H9 (cell line): ENCODE measurements at regions not wholly inside any gene's neighbourhood (a gene's known extent, or its start where the extent isn't known, plus 50 kb on each side); places are given as distances from the start of the nearest gene placed in this dataset.

Source experiments
- DNase-seq: peaks from one replicate; pipeline ENCODE4 v3.0.0-alpha.2; 2017
- H2AFZ ChIP-seq: one replicate; pipeline ENCODE4 v1.6.1; 2013; ENCODE audit warnings: mild to moderate bottlenecking, low read length, control low read depth, moderate library complexity
- H2AK5ac ChIP-seq: 2 replicates; pipeline ENCODE4 v1.6.1; 2013; ENCODE audit warnings: low read length, control low read depth, mixed read lengths; ENCODE audit not compliant: insufficient read length
- H2BK120ac ChIP-seq: one replicate; pipeline ENCODE4 v1.6.1; 2013; ENCODE audit warnings: low read depth, mild to moderate bottlenecking, low read length, control low read depth, inconsistent platforms; ENCODE audit not compliant: poor library complexity, severe bottlenecking
- H2BK12ac ChIP-seq: 2 replicates; pipeline ENCODE4 v1.6.1; 2013; ENCODE audit warnings: low read length, control low read depth, mixed read lengths, low read depth; ENCODE audit not compliant: insufficient read length
- H2BK15ac ChIP-seq: 2 replicates; pipeline ENCODE4 v1.6.1; 2013; ENCODE audit warnings: low read depth, low read length, control low read depth
- H2BK20ac ChIP-seq: one replicate; pipeline ENCODE4 v1.6.1; 2013; ENCODE audit warnings: low read depth, mild to moderate bottlenecking, low read length, control low read depth, inconsistent platforms; ENCODE audit not compliant: poor library complexity, severe bottlenecking
- H2BK5ac ChIP-seq: 2 replicates; pipeline ENCODE4 v1.6.1; 2013; ENCODE audit warnings: low read length, control low read depth, mixed read lengths; ENCODE audit not compliant: insufficient read length
- H3K14ac ChIP-seq: 2 replicates; pipeline ENCODE4 v1.6.1; 2013; ENCODE audit warnings: low read length, control low read depth; ENCODE audit not compliant: insufficient read depth
- H3K18ac ChIP-seq: 2 replicates; pipeline ENCODE4 v1.6.1; 2013; ENCODE audit warnings: low read depth, mild to moderate bottlenecking, mixed read lengths, low read length, control low read depth; ENCODE audit not compliant: insufficient read length
- H3K23ac ChIP-seq: 2 replicates; pipeline ENCODE4 v1.6.1; 2013; ENCODE audit warnings: low read length, control low read depth, mixed read lengths, low read depth; ENCODE audit not compliant: insufficient read length
- H3K23me2 ChIP-seq: 2 replicates; pipeline ENCODE4 v1.6.1; 2013; ENCODE audit warnings: low read depth, mild to moderate bottlenecking, mixed read lengths, low read length, control low read depth; ENCODE audit not compliant: insufficient read length, poor library complexity, severe bottlenecking
- H3K27ac ChIP-seq: 2 replicates; pipeline ENCODE4 v1.5.1; 2013; ENCODE audit warnings: low read length, control low read depth, mixed read lengths, low read depth; ENCODE audit not compliant: insufficient read length
- H3K27me3 ChIP-seq: 2 replicates; pipeline ENCODE4 v1.6.1; 2013; ENCODE audit warnings: low read length, control low read depth, inconsistent platforms; ENCODE audit not compliant: insufficient read depth
- H3K4ac ChIP-seq: 2 replicates; pipeline ENCODE4 v1.6.1; 2013; ENCODE audit warnings: low read depth, mild to moderate bottlenecking, control low read depth, inconsistent platforms, low read length, moderate library complexity
- H3K4me1 ChIP-seq: 2 replicates; pipeline ENCODE4 v1.6.1; 2013; ENCODE audit warnings: low read length, control low read depth, inconsistent platforms; ENCODE audit not compliant: insufficient read depth
- H3K4me2 ChIP-seq: 2 replicates; pipeline ENCODE4 v1.6.1; 2013; ENCODE audit warnings: low read length, control low read depth, mixed read lengths; ENCODE audit not compliant: insufficient read length, insufficient read depth
- H3K56ac ChIP-seq: 2 replicates; pipeline ENCODE4 v1.6.1; 2013; ENCODE audit warnings: low read depth, mild to moderate bottlenecking, mixed read lengths, low read length, control low read depth; ENCODE audit not compliant: insufficient read length
- H3K79me1 ChIP-seq: 2 replicates; pipeline ENCODE4 v1.6.1; 2013; ENCODE audit warnings: low read depth, mild to moderate bottlenecking, moderate library complexity, low read length, control low read depth, inconsistent platforms; ENCODE audit not compliant: insufficient read depth, poor library complexity, severe bottlenecking
- H3K79me2 ChIP-seq: 2 replicates; pipeline ENCODE4 v1.6.1; 2013; ENCODE audit warnings: low read length, control low read depth, inconsistent platforms; ENCODE audit not compliant: insufficient read depth
- H3K9ac ChIP-seq: 2 replicates; pipeline ENCODE4 v1.6.1; 2013; ENCODE audit warnings: low read length, control low read depth, mixed read lengths; ENCODE audit not compliant: insufficient read length; ENCODE audit errors: extremely low read depth
- H3K9me3 ChIP-seq: one replicate; pipeline ENCODE4 v1.6.1; 2013; ENCODE audit warnings: low read depth, low read length, inconsistent platforms; ENCODE audit not compliant: control insufficient read depth
- H3T11ph ChIP-seq: one replicate; pipeline ENCODE4 v1.6.1; 2013; ENCODE audit warnings: mild to moderate bottlenecking, low read length, control low read depth, inconsistent platforms
- H4K20me1 ChIP-seq: one replicate; pipeline ENCODE4 v1.6.1; 2013; ENCODE audit not compliant: control insufficient read depth, insufficient read length, insufficient read depth
- H4K5ac ChIP-seq: 2 replicates; pipeline ENCODE4 v1.6.1; 2013; ENCODE audit warnings: low read depth, mild to moderate bottlenecking, mixed read lengths, low read length, control low read depth; ENCODE audit not compliant: insufficient read length
- H4K8ac ChIP-seq: replicated peaks from 2 replicates; pipeline ENCODE4 v1.6.1; 2013; ENCODE audit warnings: low read length, control low read depth, mixed read lengths, low read depth; ENCODE audit not compliant: insufficient read length
- H4K91ac ChIP-seq: 2 replicates; pipeline ENCODE4 v1.6.1; 2013; ENCODE audit warnings: low read depth, mild to moderate bottlenecking, moderate library complexity, mixed read lengths, low read length, control low read depth; ENCODE audit not compliant: insufficient read length
- H3K27ac Mint-ChIP-seq, 3 experiments: 2 replicates in 2 of 3; 3 replicates in 1 of 3; pipeline ENCODE4 v1.8.0; 2020 to 2021; ENCODE audit warnings: mixed read lengths in 3 of 3, mild to moderate bottlenecking in 1 of 3, moderate library complexity in 1 of 3
- H3K27me3 Mint-ChIP-seq: 2 replicates; pipeline ENCODE4 v1.8.0; 2021; ENCODE audit warnings: low read depth, mild to moderate bottlenecking, moderate library complexity, mixed read lengths
- H3K36me3 Mint-ChIP-seq, 3 experiments: 2 replicates in 2 of 3; 3 replicates in 1 of 3; pipeline ENCODE4 v1.8.0; 2020 to 2021; ENCODE audit warnings: low read depth in 3 of 3, mixed read lengths in 3 of 3; ENCODE audit not compliant: insufficient read depth in 1 of 3
- H3K4me1 Mint-ChIP-seq, 2 experiments: 2 replicates each; pipeline ENCODE4 v1.8.0; 2020; ENCODE audit warnings: mixed read lengths in 2 of 2
- H3K4me3 Mint-ChIP-seq, 2 experiments: 2 replicates in 1 of 2; 3 replicates in 1 of 2; pipeline ENCODE4 v1.8.0; 2020 to 2021; ENCODE audit warnings: mild to moderate bottlenecking in 2 of 2, mixed read lengths in 2 of 2, moderate library complexity in 1 of 2
- H3K9me3 Mint-ChIP-seq, 2 experiments: 2 replicates in 1 of 2; 3 replicates in 1 of 2; pipeline ENCODE4 v1.8.0; 2020; ENCODE audit warnings: mild to moderate bottlenecking in 2 of 2, mixed read lengths in 2 of 2, moderate library complexity in 1 of 2
- WGBS: extraction: QIAGEN DNeasy Blood & Tissue Kit; methylation state at CpG from one replicate; pipeline ENCODE4 v1.1.7; 2013; ENCODE audit warnings: missing lambda C conversion rate, low lambda C conversion rate, mixed read lengths; ENCODE audit not compliant: insufficient read length; ENCODE audit errors: extremely low coverage; 5-methylcytosine and 5-hydroxymethylcytosine counted together
- TF ChIP-seq, protein P1 (sequence below): fragments of 200-600 bp; sonication (generic); conservative IDR thresholded peaks from 3 replicates; pipeline ENCODE4 v1.8.0; 2021; ENCODE audit warnings: antibody characterized with exemption, mild to moderate bottlenecking

DNA sequence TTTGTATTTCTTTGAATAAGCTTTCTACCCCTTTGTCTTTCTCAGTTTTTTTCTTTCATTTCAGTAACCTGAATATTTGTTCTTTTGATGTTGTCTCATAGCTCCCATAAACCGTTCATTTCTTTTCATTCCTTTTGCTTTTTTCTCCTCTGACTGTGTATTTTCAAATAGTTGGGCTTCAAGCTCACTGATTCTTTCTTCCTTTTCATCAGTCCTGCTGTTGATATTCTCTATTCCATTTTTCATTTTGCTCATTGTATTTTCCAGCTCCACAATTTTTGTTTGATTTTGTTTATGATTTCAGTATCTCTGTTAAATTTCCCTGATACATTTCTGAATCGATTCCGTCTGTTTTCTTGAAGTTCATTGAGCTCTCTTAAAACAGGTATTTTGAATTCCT is 129.6 kb upstream of the NUDT6 start:
- Histone ChIP-seq H2AK5ac (no peak overlapping the region), H3K23ac (no peak overlapping the region), H3K9ac (no peak overlapping the region), H3K79me2 (no peaks in the 10 kb centered on the region), H3K9me3 (no peaks in the 10 kb centered on the region), H4K20me1 (no peaks in the 10 kb centered on the region), H2AFZ (no peak overlapping the region), H2BK120ac (no peak overlapping the region), H3K79me1 (no peaks in the 10 kb centered on the region), H3K23me2 (no peaks in the 10 kb centered on the region), H4K8ac (no peak overlapping the region), H2BK15ac (no peak overlapping the region), H3K4me1 (no peaks in the 10 kb centered on the region), H3T11ph (no peak overlapping the region), H2BK5ac (no peak overlapping the region), H3K18ac (no peak overlapping the region), H4K5ac (no peak overlapping the region), H3K4ac (no peak overlapping the region), H3K27ac (no peak overlapping the region), H2BK20ac (no peak overlapping the region), H3K14ac (no peak overlapping the region), H3K4me2 (no peak overlapping the region), H2BK12ac (no peak overlapping the region), H3K56ac (no peak overlapping the region), H4K91ac (no peak overlapping the region), H3K27me3 (no peaks in the 10 kb centered on the region)
- H3K4me1 Mint-ChIP-seq = no peaks in the 10 kb centered on the region
- no peak overlapping the region for H3K27ac Mint-ChIP-seq
- TF ChIP-seq, protein P1, sequence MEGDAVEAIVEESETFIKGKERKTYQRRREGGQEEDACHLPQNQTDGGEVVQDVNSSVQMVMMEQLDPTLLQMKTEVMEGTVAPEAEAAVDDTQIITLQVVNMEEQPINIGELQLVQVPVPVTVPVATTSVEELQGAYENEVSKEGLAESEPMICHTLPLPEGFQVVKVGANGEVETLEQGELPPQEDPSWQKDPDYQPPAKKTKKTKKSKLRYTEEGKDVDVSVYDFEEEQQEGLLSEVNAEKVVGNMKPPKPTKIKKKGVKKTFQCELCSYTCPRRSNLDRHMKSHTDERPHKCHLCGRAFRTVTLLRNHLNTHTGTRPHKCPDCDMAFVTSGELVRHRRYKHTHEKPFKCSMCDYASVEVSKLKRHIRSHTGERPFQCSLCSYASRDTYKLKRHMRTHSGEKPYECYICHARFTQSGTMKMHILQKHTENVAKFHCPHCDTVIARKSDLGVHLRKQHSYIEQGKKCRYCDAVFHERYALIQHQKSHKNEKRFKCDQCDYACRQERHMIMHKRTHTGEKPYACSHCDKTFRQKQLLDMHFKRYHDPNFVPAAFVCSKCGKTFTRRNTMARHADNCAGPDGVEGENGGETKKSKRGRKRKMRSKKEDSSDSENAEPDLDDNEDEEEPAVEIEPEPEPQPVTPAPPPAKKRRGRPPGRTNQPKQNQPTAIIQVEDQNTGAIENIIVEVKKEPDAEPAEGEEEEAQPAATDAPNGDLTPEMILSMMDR = no peak
- H3K4me3 Mint-ChIP-seq = no peak overlapping the region
- peaks cover 28 to 57% (median 40%) of the 10 kb centered on the region in 3 experiments for H3K36me3 Mint-ChIP-seq
- no CpG with 5 or more reads among the region's 3 CpGs for WGBS
- no peak for DNase-seq
- peaks cover 15 to 31% of the 10 kb centered on the region in 2 experiments for H3K9me3 Mint-ChIP-seq
- H3K27me3 Mint-ChIP-seq = no peaks in the 10 kb centered on the region
